ENCODE measurements at regions not wholly inside any gene's neighbourhood (a gene's known extent, or its start where the extent isn't known, plus 50 kb on each side); places are given as distances from the start of the nearest gene placed in this dataset.

DNA sequence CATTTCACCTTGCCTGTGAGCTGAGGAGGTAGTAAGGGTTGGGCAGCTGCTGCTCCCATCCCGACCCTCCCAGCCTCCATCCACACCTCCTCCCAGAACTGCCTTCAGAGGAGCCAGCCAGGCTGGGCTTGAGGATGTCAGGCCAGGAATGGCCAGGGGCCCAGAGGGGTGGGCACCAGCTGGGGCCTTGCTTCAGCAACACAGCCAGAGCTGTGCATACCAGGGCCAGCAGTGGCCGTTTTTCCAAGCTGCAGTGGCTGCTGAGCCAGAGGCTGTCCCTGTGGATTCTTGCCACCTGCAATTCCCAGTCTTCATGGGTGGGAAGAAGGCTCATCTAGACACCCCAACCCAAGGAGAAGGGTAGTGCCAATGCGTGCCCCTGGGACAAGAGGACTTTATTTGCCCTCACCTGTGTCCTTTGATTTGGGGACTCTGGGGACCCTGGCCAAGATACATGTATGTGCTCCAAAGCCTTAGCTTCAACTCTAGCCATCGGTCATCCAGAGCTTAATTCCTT lies 153.4 kb upstream of the SDK2 start:
- DNase-seq = no peak
- in situ Hi-C loops (cut with MboI; ENCODE audit: low pct_unique_long_range_greater_than_20kb, low sequenced_read_pairs) = no loop called here

DNA sequence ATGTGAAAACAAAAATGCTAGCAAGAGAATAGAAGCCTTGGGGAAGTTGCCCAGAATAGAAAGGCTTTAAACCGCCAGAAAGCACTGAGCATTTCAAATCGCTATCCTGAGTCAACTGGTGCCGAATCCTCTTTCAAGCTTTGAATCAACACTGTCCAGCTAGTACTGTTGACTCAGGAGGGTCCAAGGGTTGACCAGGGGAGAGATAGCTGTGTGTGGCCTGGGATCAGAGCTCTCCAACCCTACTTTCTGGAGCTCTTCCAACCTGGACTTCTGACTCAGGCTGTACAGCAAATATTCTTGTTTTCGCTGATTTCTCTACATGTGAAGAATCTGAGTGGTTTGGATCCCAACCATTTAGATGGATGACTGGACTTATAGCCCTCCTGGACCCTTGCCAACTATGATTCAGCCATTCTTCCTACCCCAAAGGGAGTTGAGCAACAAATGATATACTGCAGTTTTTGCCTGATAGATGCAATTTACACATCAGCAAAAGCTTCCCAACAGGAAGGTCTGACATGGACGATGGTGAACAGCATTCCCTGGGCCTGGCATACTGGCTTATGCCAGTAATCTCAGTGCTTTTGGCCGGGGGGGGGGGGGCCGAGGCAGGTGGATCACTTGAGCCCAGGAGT lies 154.0 kb upstream of the SDK2 start:
- in situ Hi-C loops (cut with MboI; ENCODE audit: low pct_unique_long_range_greater_than_20kb, low sequenced_read_pairs) = no loop called here
- DNase-seq = no peak

DNA sequence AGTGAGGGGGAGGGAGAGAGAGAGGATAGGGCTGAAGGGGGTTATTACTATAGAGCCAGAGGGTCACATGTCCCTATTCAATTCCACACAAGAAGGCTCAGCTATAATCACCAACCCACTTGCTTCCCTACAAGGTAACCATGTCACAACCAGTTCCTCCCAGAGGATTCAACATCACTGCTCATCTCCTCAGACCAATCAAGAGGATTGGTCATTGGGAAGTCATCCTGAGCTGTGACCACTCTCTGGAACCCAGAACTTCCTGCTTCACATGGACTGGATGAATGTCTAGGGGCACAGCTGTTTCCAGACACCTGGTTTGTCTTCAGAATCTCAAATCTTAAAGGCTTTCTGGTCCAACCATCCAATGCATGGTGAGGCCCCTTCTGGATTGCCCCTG lies 154.9 kb upstream of the SDK2 start:
- in situ Hi-C loops (cut with MboI; ENCODE audit: low pct_unique_long_range_greater_than_20kb, low sequenced_read_pairs) = no loop called here
- no peak for DNase-seq

DNA sequence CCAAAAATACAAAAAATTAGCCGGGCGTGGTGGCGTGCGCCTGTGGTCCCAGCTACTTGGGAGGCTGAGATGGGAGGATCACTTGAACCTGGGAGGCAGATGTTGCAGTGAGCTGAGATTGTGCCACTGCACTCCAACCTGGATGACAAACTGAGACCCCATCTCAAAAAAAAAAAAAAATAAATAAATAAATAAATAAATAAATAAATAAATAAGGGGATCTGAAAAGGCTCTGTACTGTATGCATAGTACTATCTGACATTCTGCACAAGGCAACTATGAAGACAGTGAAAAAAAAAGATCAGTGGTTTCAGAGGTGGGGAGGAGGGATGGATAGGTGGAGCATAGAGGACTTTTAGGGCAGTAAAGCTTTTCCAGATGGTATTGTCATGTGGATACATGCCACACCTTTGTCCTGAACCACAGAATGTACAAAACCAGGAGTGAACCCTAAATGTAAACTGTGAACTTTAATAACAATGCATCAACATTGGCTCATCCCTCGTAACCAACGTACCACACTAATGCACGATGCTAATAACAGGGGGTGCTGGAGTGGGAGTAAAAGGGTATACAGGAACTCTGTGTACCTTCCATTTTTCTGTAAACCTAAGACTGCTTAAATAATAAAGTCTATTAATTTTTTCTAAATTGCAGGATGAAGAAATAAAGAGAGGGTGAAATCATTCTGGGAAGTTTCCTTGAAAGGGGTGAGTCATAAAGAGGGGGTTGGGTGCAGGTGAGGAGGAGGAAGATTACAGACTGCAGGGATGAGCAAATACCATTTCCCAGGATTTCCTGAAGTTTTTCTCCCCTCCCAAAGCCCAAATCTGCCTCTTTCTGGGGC lies 155.8 kb upstream of the SDK2 start:
- no peak for DNase-seq
- in situ Hi-C loops (cut with MboI; ENCODE audit: low pct_unique_long_range_greater_than_20kb, low sequenced_read_pairs) = no loop called here

DNA sequence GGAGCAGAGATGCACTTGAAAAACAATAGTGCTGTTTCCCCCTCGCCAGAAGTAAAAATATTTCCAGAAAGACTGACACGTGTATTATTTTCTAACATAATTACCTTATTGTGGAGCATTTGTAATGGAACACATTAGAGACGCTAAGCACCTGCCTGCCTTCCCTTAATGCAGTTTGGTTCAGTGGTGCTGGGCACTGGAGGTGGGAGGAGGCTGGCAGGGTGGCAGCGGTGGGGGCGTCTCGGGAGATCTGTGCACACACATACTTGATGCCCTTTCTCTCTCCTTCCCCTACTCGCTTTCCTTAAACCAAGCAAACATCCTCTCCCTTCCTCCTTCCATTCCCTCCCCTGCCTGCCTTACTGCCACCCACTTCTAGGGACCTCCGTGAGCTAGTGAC lies 156.6 kb upstream of the SDK2 start:
- DNase-seq = no peak
- in situ Hi-C loops (cut with MboI; ENCODE audit: low pct_unique_long_range_greater_than_20kb, low sequenced_read_pairs) = no loop called here

DNA sequence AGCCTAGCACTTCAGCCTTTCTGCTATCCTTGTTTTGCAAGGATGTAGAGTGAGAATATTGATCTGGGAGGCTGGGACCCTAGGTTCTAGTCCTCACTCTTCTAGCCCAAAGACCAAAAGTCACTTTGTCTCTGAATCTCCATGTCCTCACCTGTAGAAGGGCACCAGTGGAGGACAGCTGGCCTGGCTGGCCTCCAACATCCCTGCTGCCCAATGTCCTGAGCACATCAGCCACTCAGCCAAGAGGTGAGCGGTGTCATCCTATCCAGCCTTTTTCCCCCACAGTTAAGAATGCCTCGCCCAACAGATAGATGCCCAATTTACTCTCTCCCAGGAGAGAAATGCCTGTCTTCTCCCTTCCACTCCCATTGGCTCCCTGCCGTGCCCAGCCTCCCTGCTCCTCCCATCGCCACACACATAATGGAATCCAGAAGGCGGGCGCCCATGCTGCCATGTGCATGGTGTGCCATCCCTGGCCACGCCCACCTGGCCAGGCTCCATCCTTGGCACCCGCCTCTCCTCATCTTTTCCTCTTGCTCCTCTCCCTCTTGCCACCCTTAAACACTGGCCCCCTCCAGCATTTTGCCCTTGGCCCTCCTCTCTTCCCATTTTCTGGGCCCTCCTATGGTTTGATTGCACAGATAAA lies 157.3 kb upstream of the SDK2 start:
- in situ Hi-C loops (cut with MboI; ENCODE audit: low pct_unique_long_range_greater_than_20kb, low sequenced_read_pairs) = no loop called here
- no peak for DNase-seq

DNA sequence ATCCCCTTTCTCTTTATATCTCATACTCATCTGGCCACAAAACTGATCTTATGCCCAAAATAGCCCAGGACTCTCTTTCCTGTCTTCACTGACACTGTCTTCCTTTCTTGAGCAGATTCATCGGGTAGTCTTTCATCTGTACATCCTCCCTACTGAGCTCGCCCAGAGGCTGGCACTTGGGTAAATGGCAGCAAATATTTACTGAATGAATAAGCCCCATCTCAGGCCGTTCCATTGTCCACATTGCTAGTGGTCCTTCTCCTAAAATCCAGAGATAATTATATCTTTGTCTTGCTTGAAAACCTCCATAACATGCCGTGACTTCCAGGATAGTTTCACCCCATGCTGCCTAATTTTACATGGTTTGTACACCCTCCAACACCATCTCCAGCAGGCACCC lies 158.1 kb upstream of the SDK2 start:
- DNase-seq = no peak
- in situ Hi-C loops (cut with MboI; ENCODE audit: low pct_unique_long_range_greater_than_20kb, low sequenced_read_pairs) = no loop called here

DNA sequence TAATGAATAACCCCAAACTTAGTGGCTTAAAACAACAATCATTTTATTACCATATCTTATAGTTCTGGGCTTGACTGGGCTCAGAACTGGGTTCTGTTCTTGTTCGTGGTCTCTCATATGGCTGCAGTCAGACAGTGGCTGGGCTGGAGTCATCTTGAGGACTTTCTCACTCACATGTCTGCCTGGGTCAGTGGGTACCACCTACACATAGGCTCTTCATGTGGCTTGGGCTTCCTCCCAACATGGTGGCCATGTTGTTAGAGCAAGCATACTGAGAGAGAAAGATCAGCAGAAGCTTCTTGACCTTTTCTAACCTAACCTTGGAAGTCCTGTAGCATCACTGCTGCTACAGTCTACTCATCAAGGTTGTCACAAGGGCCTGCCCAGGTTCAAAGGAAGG lies 158.6 kb upstream of the SDK2 start:
- in situ Hi-C loops (cut with MboI; ENCODE audit: low pct_unique_long_range_greater_than_20kb, low sequenced_read_pairs) = no loop called here
- DNase-seq = no peak

DNA sequence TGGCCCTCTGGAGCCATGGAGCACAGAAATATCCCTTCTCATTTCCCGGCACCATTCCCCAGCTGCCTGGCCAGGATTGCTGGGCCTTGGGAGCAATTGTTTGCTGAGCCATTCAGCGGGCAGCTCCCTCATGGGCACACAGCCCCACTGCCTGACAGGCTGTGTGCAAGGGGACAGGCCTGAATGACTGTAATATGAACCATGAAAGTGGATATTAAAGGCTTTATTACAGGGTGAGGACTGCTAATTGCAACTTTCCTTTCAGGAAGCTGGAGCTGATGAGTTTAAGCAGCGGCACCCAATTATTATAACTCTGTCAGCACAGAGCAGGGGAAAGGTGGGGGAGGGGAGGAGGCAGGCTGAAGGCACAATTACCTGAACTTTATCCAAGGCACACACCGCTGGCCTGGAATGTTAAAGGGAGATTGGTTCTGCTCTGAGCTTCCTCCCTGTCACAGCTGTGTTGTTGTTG lies 159.8 kb upstream of the SDK2 start:
- no peak for DNase-seq
- in situ Hi-C loops (cut with MboI; ENCODE audit: low pct_unique_long_range_greater_than_20kb, low sequenced_read_pairs) = no loop called here

DNA sequence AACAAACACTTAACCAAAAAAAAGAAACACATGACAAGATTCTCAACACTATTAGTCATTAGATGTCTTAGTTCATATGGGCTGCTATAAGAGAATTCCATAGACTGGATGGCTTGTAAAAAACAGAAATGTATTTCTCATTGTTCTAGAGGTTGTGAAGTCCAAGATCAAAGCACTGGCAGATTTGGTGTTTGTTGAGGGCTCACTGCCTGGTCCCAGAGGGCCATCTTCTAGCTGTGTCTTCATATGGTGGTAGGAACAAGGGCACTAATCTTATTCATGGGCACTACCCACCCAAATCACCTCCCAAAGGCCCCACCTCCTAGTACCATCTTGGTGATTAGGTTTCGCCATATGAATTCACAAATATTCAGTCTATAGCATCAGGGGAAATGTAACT lies 162.5 kb upstream of the SDK2 start:
- in situ Hi-C loops (cut with MboI; ENCODE audit: low pct_unique_long_range_greater_than_20kb, low sequenced_read_pairs) = no loop called here

DNA sequence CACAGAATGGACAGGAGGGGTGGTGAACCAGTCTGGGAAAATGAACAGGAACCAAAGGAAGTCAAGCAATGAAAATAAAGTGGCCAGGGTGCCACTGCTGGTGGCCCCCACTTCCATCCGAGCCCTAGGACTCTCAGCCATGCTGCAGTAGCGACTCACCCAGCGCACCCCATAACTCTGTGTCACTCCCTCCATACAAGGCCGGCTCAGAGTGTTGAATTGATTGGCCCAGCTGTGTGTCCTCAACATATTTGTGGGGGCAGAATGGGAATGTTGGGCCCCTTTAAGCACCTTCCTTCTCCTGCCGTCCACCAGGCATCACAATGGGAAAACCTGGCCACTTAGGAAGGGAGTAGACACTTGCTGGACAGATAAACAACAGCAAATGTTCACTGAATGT lies 169.0 kb upstream of the SDK2 start:
- in situ Hi-C loops (cut with MboI; ENCODE audit: low pct_unique_long_range_greater_than_20kb, low sequenced_read_pairs) = no loop called here
- DNase-seq = no peak

More for the DNA sequence above, 162.5 kb upstream of the SDK2 start:
- DNase-seq = no peak

DNA sequence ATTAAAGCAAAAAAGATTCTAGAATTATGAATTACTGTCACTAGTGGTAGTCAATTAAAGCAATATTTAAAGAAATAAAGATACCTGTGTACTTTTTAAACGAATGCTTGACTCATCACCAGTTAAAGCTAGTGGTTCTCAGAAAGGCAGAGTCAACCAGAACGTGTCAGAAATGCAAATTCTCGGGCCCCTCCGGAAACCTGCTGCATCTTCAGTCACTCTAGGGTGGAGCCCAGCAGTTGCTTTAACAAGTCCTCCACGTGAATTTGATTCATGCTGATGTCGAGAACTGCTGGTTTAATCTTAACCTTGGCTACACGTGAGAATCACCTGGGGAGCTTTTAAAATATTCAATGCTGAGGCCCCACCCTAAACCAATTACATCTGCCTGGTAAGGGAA lies 169.8 kb upstream of the SDK2 start:
- DNase-seq = no peak
- in situ Hi-C loops (cut with MboI; ENCODE audit: low pct_unique_long_range_greater_than_20kb, low sequenced_read_pairs) = no loop called here

DNA sequence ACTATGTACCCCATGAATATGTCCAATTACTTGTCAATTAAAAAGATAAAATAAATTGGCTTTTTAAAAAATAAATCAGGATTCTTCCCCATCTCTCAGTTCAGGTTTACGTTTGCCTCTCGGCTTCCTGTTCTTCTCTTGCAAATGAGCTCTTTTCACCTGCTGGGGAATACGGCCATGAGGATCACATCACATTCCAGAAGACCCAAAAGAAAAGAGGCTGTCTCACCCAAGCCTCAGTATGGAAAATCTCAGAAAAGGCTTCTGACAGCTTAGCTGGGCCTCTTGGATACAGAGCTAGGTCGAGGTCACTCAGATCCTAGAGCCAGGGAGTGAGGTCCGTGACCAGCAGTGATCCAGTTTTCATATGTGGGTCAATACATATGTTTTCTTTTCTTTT lies 171.2 kb upstream of the SDK2 start:
- DNase-seq = no peak
- in situ Hi-C loops (cut with MboI; ENCODE audit: low pct_unique_long_range_greater_than_20kb, low sequenced_read_pairs) = no loop called here

DNA sequence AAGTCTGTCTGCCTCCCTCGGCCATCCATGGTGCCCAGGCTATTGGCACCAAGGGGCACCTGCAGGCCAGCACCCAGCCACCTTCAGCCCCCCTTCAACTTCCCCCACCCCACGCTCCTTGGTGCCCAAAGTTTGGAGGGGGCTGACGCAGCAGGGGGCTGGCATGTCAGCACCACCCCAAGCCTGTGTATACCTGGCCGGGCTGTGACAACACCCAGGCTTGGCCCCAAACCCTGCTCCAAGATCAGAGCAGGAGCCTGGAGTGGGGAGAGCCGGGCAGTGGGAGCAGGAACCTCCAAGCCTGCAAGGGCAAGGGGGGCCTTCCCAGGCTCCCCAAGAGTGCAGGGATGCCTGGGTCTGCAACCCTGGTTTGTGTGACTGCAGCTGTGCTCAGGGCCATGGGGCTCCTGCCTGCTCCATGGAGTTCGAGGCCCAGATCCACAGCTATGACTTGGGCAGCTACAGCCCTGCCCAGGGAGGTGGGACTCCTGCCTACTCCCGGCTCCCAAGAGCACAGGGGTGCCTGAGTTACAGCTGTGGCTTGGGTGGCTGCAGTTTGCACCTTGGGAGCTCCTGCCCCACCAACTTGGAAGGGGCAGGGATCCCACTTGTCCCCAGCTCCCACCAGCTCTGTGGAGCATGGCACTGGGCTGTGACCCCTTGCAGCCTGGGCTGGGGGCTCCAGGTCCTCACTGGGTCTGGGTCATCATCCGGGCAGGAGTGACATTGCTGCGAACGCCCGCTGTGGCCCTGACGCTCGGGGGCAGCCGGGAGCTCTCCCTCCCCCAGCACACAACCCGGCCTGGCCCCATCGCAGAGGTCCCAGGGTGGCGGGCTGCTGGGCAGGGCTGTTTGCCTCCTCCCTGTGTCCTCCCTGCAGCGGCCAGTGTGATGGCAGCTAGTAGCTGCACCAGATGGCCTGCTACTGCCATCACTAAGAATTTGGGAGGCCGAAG lies 175.5 kb upstream of the SDK2 start:
- no peak for DNase-seq
- in situ Hi-C loops (cut with MboI; ENCODE audit: low pct_unique_long_range_greater_than_20kb, low sequenced_read_pairs) = no loop called here

DNA sequence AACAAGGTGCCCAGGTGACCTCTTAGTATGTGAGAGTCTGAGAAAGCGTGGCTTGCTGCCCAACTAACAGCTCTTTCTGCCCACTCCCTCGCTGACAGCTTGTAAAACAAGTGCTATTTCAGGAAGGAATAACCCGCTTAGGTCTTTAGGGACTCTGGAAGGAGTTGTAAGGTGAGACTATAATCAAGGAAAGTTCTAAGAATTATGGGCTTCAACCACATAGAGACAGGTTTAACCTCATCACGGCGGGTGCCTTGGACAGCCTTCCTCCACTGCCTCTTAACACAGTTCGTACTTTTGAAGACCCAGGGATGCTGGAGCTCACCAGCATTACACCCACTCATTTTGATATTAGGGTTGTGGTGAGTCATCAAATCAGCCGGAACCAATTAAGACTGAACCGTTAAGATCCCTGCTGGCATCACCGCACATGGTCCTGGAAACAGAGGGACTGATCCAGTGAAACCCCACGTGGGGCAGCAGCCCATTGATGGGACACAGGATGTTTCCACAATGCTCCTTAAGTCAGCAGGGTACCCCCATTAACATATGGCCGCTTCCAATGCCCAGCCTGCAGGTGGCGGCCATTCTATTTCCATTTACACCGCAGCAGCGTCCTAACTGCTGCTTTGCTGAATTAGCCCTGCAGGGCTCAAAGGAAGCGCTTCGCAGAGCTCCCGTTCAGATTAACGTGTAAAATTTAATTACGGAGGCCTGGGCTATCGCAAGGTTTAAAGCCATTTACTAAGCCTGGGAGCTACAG lies 176.6 kb upstream of the SDK2 start:
- in situ Hi-C loops (cut with MboI; ENCODE audit: low pct_unique_long_range_greater_than_20kb, low sequenced_read_pairs) = no loop called here
- DNase-seq = no peak

DNA sequence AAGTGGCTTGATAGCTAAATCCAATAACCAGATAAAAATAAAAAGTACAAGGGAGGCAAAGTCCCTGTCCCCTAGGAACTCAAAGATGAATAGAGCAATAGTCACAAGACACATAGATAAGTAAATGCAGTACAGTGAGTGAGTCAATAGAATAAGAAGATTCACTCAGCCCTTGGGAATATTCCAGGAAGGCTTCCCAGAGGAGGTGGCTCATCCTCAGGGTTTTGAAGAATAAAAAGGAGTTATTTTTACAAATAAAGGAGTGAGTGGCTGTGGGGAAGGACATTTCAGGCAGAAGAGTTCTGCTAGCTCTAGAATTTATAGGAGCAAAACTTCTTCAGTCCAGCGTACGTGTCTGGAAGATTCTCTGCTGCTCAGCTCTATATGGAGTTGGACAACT lies 177.4 kb upstream of the SDK2 start:
- DNase-seq = no peak
- in situ Hi-C loops (cut with MboI; ENCODE audit: low pct_unique_long_range_greater_than_20kb, low sequenced_read_pairs) = no loop called here

DNA sequence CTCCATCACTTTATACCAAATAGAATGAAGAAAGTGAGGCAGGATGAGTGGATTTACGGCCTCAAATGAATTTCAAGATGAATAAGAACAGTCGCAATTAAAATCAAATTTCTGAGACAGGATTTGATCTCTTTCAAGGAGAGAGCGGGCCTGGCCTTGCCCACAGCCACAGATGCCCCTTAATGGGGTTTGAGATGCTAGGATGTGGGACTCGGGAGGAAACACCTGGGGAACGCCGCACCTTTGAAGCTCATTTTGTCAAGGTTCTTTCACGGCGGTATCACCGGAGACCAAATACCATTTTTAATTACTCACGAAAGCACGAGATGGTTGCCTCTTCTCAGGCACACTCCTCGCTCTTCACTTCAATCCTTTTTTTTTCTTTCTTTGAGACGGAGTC lies 178.1 kb upstream of the SDK2 start:
- DNase-seq = no peak
- in situ Hi-C loops (cut with MboI; ENCODE audit: low pct_unique_long_range_greater_than_20kb, low sequenced_read_pairs) = no loop called here

DNA sequence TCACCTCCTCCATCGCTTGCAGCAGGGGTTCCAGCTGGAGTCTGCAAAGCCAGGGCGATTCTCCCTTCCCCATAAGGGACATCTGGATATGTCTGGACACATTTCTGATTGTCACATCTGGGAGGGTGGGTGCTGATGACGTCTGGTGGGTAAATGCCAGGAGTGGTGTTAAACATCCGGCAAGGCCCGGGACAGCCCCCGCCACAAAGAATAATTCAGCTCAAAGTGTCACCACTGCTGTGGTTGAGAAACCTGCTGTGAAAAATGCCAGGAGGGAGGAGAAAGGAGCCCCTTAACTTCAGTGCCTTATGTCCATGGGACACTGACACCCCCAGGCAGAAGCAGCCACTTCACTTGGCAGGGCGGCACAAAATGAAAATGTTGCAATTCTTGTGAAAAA lies 179.4 kb upstream of the SDK2 start:
- no peak for DNase-seq
- in situ Hi-C loops (cut with MboI; ENCODE audit: low pct_unique_long_range_greater_than_20kb, low sequenced_read_pairs) = no loop called here

Data from KBM-7 (cell line).